Stimulated activated CD8-positive, alpha-beta memory T cell treated with anti-CD3 and anti-CD28 coated beads, Interleukin-4, amount 100 ng/mL, for 48 hours (primary cell): ENCODE measurements at regions not wholly inside any gene's neighbourhood (a gene's known extent, or its start where the extent isn't known, plus 50 kb on each side); places are given as distances from the start of the nearest gene placed in this dataset.
"Not testable (repeated sequence)": the region's sequence is repeated elsewhere in the genome, so short reads cannot be mapped to it uniquely, and the experiment has no call there.

Source experiments
- DNase-seq: peaks from one replicate; pipeline ENCODE4 v3.0.0-alpha.2; 2020

GRCh38 chr5:154618696-154619095 is 136.5 kb upstream of the LARP1 start:
- no peak for DNase-seq

GRCh38 chr5:154614595-154614994 is 136.6 kb upstream of the HAND1 start:
- no peak for DNase-seq

DNA sequence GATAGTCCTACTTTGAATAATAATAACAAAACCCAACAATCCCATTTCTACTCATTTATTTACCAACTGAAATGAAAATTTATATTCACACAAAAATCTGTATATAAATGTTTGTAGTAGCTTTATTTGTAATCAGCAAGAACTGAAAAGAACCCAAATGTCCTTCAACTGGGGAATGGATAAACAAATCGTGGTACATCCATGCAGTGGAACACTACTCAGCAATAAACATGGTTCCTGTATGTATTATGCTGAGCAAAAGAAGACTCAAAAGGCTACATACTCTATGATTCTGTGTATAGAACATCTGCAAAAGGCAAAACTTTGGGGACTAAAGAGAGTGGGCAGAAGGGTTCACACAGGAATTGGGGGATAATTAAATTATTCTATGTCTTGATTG is 136.1 kb upstream of the HAND1 start:
- DNase-seq = no peak

- no peak for DNase-seq
Observed at GRCh38 chr5:154612666-154613065, 134.6 kb upstream of the HAND1 start.

GRCh38 chr5:154611341-154611767 is 133.3 kb upstream of the HAND1 start:
- no peak for DNase-seq

DNA sequence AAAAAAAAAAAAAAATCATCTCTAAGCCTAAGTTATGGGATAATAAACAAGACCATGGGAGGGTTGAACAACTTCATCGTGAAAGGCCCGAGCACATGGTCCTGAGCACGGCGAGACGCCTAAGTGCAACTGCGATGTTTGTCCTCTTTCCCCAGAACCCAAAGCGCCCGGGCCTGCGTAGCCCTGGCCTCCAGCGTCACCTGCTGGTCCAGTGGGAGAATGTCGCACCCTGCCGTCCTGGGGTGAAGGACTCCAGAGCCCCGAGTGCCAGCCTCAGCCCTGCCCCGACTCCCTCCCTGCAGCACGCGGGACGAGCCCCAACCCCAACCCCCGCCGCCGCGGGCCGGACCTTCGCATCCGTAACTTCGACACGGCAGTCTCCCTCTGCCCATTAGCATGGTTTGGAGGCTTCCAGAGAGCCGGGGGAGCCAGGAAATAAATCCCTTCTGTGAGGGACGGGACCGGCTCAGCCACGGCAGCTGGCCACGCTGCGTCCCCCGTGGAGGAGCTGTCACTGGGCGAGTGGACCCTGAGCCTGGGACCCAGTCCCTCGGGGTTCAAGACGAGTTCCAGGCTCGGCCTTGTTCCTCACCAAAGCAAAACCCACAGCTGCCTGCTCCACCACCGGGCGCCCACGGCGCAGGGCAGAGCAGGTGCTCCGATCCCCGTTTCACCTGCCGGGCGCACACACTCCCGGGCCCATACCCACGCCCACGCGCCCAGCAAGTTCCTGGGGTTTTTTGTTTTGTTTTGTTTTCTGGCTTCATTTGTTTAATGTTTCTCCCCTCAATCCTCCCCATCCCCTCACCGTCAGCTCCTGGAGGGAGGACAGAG is 132.5 kb upstream of the HAND1 start:
- peak; percentile 83 for DNase-seq

GRCh38 chr5:154609251-154609650 is 131.2 kb upstream of the HAND1 start:
- no peak for DNase-seq

DNA sequence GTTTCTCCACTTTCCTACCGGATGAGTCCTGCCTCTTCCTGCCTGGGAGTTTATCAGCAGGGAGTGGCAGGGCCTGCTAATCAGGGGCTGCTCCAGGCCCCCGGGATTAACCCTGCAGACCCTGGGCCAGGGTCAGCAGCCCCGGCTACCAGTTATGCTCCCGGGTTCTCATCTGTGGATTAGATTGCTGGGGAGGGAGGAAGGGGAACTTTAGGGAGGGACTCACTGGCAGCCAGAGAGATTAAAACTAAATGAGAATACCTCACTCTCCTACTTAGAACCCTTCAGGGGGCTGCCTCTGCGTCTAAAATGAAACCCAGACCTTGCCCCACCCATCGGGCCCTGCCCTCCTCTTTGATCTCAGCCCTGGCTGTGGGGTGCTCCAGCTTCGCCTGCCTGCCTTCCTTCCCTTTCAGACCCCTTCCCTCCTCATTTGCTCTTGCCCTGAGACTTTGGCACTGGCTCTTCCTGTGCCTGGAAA is 130.5 kb upstream of the HAND1 start:
- DNase-seq = no peak

- DNase-seq = no peak
Observed at GRCh38 chr5:154607746-154608145, 129.7 kb upstream of the HAND1 start.

DNA sequence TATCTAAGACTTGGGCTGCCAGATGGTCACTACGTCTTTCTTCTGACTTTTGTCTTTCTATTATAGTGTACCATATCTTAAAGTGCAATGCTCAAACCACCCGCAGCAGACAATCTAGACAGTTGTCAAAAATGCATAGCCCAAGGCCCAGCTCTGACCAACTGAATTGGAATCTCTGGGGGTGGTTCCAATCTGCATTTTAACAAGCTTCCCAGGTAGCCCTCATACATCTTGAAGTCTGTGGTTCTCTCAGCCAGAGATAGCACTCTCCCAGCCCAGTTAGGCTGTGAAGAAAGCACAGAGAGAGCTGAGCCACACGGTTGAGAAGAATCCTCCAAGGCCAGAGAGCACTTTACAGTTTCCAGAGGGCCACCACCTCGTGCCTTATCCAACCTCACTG is 128.2 kb upstream of the HAND1 start:
- DNase-seq = no peak

DNA sequence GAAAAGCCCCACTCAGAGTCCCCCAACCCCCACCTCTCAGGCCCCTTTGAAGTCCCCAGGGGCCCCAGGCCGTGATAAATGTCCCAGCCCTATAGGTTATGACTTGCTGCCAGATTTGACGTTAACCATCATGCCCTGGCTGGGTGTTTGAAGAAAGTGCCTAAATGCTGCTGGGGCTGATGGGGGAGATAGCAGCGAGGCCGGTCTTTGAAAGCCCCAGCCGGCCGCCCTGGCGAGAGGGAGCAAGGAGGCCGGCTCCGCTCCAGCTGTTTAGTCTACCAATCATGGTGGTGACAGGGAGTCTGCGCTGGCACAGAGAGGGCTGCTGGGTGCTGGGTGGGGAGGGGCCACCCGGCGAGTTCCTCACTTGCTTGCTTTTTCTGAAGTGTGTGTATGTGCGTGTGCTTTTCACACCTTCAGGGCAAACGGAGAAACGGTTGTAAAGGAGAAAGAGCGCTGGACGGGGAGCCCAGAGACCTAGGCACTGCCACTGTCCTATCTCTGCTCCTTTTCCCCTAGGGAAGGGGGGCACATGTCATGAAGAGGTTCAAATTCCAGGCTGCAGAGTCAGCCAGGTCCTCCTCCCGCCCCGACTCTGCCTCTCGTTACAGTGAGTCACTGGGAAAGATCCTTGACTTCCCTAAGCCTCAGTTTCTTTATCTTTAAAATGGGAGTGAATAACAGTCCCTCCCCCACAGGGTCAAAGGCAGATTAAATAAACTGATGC is 126.1 kb upstream of the HAND1 start:
- DNase-seq = no peak

- no peak for DNase-seq
Observed at GRCh38 chr5:154603485-154603884, 125.5 kb upstream of the HAND1 start.

GRCh38 chr5:154603011-154603410 is 125.0 kb upstream of the HAND1 start:
- DNase-seq = no peak

DNA sequence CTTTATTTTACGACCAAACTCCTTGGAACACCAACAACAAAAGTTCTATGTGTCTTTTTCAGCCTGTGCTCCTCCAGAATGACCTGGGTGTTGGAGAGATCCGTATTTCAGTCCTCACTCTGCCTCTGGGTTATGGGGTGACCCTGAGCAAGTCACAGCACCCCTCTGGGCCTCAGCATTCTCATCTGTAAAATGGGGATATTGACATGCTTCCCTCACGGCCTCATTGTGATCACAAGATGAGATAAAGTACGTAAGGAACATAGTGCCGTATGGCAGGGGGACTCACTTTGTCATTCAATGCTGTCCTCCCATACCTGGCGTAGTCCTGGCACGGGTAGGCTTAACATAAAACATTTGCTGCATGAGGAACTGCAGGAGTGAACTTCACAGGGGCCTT is 123.0 kb upstream of the HAND1 start:
- no peak for DNase-seq

GRCh38 chr5:154598021-154598420 is 120.0 kb upstream of the HAND1 start:
- no peak for DNase-seq

- DNase-seq = not testable (repeated sequence)
Observed at GRCh38 chr5:154596844-154597243, 118.8 kb upstream of the HAND1 start.

GRCh38 chr5:154595662-154596061 is 117.6 kb upstream of the HAND1 start:
- DNase-seq = no peak

- DNase-seq = no peak
Observed at GRCh38 chr5:154593796-154594195, 115.8 kb upstream of the HAND1 start.

GRCh38 chr5:154593071-154593470 is 115.0 kb upstream of the HAND1 start:
- DNase-seq = no peak

DNA sequence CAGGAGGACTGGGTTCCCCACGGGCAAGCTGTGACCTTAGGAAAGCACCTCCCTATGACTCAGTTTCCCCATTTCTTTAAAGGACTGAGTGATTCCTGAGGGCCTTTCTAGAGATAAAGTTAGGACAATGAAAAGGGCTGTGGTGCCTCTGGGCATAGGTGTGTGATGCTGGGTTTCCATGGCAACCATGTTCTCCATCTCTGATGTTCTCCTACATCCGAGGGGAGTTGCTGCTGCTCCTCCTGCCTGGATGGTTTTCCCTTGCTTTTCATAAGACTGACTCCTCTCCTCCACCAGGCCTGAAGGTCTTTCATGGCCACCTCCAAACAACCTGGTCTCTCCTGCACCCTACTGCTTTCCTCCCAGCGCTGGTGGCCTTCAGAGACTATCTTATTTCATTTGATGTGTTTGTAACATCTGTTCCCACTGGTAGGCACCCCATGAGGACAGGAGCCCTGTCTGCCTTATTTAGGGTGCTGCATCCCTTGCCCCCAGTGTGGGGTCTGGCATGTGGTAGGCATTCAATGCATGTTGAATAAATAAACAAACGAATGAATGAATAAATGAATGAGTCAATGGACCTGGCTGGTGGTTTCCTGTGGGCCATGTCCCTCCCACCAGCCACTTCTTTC is 112.2 kb upstream of the HAND1 start:
- no peak for DNase-seq

- DNase-seq = no peak
Observed at GRCh38 chr5:154589511-154589910, 111.5 kb upstream of the HAND1 start.

GRCh38 chr5:154588833-154589425 is 110.9 kb upstream of the HAND1 start:
- not testable (repeated sequence) for DNase-seq

GRCh38 chr5:154588091-154588774 is 110.2 kb upstream of the HAND1 start:
- DNase-seq = no peak
